ENCODE measurements at regions not wholly inside any gene's neighbourhood (a gene's known extent, or its start where the extent isn't known, plus 50 kb on each side); places are given as distances from the start of the nearest gene placed in this dataset.
"Not testable (repeated sequence)": the region's sequence is repeated elsewhere in the genome, so short reads cannot be mapped to it uniquely, and the experiment has no call there.

GRCh38 chr18:49722477-49722876, 90.9 kb downstream of the ACAA2 start:
- Histone ChIP-seq H3K79me2 (ENCODE audit: insufficient read depth, low read length) (no peaks in the 10 kb centered on the region), H2AFZ (ENCODE audit: low read length) (no peak overlapping the region), H3K9me3 (ENCODE audit: low read depth, low read length) (no peaks in the 10 kb centered on the region), H3K27ac (ENCODE audit: low read depth, low read length) (no peak overlapping the region), H3K27me3 (ENCODE audit: insufficient read depth, low read length) (no peaks in the 10 kb centered on the region), H3K36me3 (ENCODE audit: insufficient read depth, low read length) (no peaks in the 10 kb centered on the region), H3K4me2 (ENCODE audit: insufficient read depth, low read length) (no peak overlapping the region), H4K20me1 (ENCODE audit: insufficient read depth, low read length) (no peaks in the 10 kb centered on the region), H3K4me1 (ENCODE audit: insufficient read depth, low read length) (peaks cover 20% of the 10 kb centered on the region), H3K4me3 (ENCODE audit: insufficient read depth, low read length) (no peak overlapping the region)
- no peak for TF ChIP-seq CTCF (IDR thresholded peaks at IDR 0.05; ENCODE audit: extremely low read depth, low read depth, low read length)
- no peak for DNase-seq (ENCODE audit: insufficient read length, low spot score, missing footprints)

GRCh38 chr18:49721981-49722380, 91.4 kb downstream of the ACAA2 start:
- TF ChIP-seq CTCF (IDR thresholded peaks at IDR 0.05; ENCODE audit: extremely low read depth, low read depth, low read length) = no peak
- Histone ChIP-seq H3K4me2 (ENCODE audit: insufficient read depth, low read length) (no peak overlapping the region), H3K36me3 (ENCODE audit: insufficient read depth, low read length) (no peaks in the 10 kb centered on the region), H4K20me1 (ENCODE audit: insufficient read depth, low read length) (no peaks in the 10 kb centered on the region), H3K4me3 (ENCODE audit: insufficient read depth, low read length) (no peak overlapping the region), H3K4me1 (ENCODE audit: insufficient read depth, low read length) (peaks cover 19% of the 10 kb centered on the region), H3K27me3 (ENCODE audit: insufficient read depth, low read length) (no peaks in the 10 kb centered on the region), H2AFZ (ENCODE audit: low read length) (no peak overlapping the region), H3K9me3 (ENCODE audit: low read depth, low read length) (no peaks in the 10 kb centered on the region), H3K79me2 (ENCODE audit: insufficient read depth, low read length) (no peaks in the 10 kb centered on the region), H3K27ac (ENCODE audit: low read depth, low read length) (no peak overlapping the region)
- no peak for DNase-seq (ENCODE audit: insufficient read length, low spot score, missing footprints)

GRCh38 chr18:49720944-49721343, 92.4 kb downstream of the ACAA2 start:
- not testable (repeated sequence) for H3K9me3 ChIP-seq (ENCODE audit: low read depth, low read length); H3K4me2 ChIP-seq (ENCODE audit: insufficient read depth, low read length); DNase-seq (ENCODE audit: insufficient read length, low spot score, missing footprints); H3K36me3 ChIP-seq (ENCODE audit: insufficient read depth, low read length); H3K4me3 ChIP-seq (ENCODE audit: insufficient read depth, low read length); H4K20me1 ChIP-seq (ENCODE audit: insufficient read depth, low read length); H3K79me2 ChIP-seq (ENCODE audit: insufficient read depth, low read length); H3K27ac ChIP-seq (ENCODE audit: low read depth, low read length); H2AFZ ChIP-seq (ENCODE audit: low read length); H3K27me3 ChIP-seq (ENCODE audit: insufficient read depth, low read length)
- H3K4me1 ChIP-seq (ENCODE audit: insufficient read depth, low read length) = peaks cover 10% of the 10 kb centered on the region

- no peak overlapping the region for H3K4me2 ChIP-seq (ENCODE audit: insufficient read depth, low read length)
- no peaks in the 10 kb centered on the region for H3K79me2 ChIP-seq (ENCODE audit: insufficient read depth, low read length)
- no peak for TF ChIP-seq CTCF (IDR thresholded peaks at IDR 0.05; ENCODE audit: extremely low read depth, low read depth, low read length)
- H3K9me3 ChIP-seq (ENCODE audit: low read depth, low read length) = no peaks in the 10 kb centered on the region
- no peaks in the 10 kb centered on the region for H4K20me1 ChIP-seq (ENCODE audit: insufficient read depth, low read length)
- H3K4me1 ChIP-seq (ENCODE audit: insufficient read depth, low read length) = no peaks in the 10 kb centered on the region
- no peaks in the 10 kb centered on the region for H3K36me3 ChIP-seq (ENCODE audit: insufficient read depth, low read length)
- no peak for DNase-seq (ENCODE audit: insufficient read length, low spot score, missing footprints)
- H3K4me3 ChIP-seq (ENCODE audit: insufficient read depth, low read length) = no peak overlapping the region
- H3K27ac ChIP-seq (ENCODE audit: low read depth, low read length) = no peak overlapping the region
- no peak overlapping the region for H2AFZ ChIP-seq (ENCODE audit: low read length)
- H3K27me3 ChIP-seq (ENCODE audit: insufficient read depth, low read length) = no peaks in the 10 kb centered on the region
Observed at GRCh38 chr18:49717617-49718016, 95.7 kb downstream of the ACAA2 start.
